ENCODE measurements at regions not wholly inside any gene's neighbourhood (a gene's known extent, or its start where the extent isn't known, plus 50 kb on each side); places are given as distances from the start of the nearest gene placed in this dataset.

DNA sequence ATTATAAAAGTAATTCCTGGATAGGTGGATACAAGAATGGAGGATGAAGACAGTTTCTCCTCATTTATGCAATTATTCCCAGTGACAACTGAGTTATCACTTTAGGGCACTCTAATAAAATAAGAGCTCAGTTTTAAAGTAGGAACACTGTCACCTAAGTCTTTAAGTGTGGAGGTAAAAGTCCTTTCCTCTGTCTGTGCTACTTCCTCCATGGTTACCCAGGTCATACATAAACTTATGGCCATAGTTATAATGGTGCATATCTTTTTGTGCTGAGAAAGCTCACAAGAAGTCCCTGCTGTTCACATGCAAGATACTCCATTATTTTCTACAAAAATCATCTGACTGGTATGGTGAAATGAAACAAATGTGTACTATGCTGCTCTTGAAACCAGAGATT lies 1093.6 kb downstream of the IGSF11 start:
- no peak overlapping the region for H3K4me3 ChIP-seq (ENCODE audit: low read depth, low read length)
- no peaks in the 10 kb centered on the region for H3K79me2 ChIP-seq
- no peaks in the 10 kb centered on the region for H3K27me3 ChIP-seq (ENCODE audit: control insufficient read depth, insufficient read depth, low read length)
- no peaks in the 10 kb centered on the region for H3K9me3 ChIP-seq (ENCODE audit: control insufficient read depth, low read length)
- H3K9ac ChIP-seq: no peak overlapping the region
- TF ChIP-seq, protein P1, sequence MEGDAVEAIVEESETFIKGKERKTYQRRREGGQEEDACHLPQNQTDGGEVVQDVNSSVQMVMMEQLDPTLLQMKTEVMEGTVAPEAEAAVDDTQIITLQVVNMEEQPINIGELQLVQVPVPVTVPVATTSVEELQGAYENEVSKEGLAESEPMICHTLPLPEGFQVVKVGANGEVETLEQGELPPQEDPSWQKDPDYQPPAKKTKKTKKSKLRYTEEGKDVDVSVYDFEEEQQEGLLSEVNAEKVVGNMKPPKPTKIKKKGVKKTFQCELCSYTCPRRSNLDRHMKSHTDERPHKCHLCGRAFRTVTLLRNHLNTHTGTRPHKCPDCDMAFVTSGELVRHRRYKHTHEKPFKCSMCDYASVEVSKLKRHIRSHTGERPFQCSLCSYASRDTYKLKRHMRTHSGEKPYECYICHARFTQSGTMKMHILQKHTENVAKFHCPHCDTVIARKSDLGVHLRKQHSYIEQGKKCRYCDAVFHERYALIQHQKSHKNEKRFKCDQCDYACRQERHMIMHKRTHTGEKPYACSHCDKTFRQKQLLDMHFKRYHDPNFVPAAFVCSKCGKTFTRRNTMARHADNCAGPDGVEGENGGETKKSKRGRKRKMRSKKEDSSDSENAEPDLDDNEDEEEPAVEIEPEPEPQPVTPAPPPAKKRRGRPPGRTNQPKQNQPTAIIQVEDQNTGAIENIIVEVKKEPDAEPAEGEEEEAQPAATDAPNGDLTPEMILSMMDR (IDR thresholded peaks at IDR 0.05): no peak
- no peak overlapping the region for H3K4me2 ChIP-seq (ENCODE audit: low read length)
- no peak overlapping the region for H2AFZ ChIP-seq
- no peaks in the 10 kb centered on the region for H3K36me3 ChIP-seq (ENCODE audit: control insufficient read depth, insufficient read depth, low read length)
- H3K27ac ChIP-seq: no peak overlapping the region
- no peaks in the 10 kb centered on the region for H3K4me1 ChIP-seq

DNA sequence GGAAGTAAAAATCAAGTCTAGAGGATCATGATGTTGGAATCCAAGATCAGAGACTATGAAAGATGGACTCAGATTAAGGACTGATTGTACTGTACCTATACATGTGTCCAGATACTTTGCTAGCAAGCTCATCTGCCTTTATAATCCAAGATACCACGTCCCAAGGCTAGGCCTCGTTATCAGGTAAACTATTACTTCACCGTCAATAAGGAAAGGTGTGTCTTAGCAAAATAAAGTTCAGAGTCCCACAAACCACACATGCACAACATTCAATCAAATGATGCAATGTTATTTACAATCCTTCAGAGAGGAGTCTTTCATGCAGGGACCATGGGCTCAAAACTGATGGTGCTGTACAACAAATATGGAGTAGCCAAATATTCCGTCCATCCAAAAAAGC lies 1092.9 kb downstream of the IGSF11 start:
- Histone ChIP-seq H3K9ac (no peak overlapping the region), H3K36me3 (ENCODE audit: control insufficient read depth, insufficient read depth, low read length) (no peaks in the 10 kb centered on the region), H2AFZ (no peak overlapping the region), H3K27ac (no peak overlapping the region), H3K4me2 (ENCODE audit: low read length) (no peak overlapping the region), H3K4me3 (ENCODE audit: low read depth, low read length) (no peak overlapping the region), H3K4me1 (no peaks in the 10 kb centered on the region), H3K27me3 (ENCODE audit: control insufficient read depth, insufficient read depth, low read length) (no peaks in the 10 kb centered on the region), H3K9me3 (ENCODE audit: control insufficient read depth, low read length) (no peaks in the 10 kb centered on the region), H3K79me2 (no peaks in the 10 kb centered on the region)
- TF ChIP-seq, protein P1 (IDR thresholded peaks at IDR 0.05): no peak

DNA sequence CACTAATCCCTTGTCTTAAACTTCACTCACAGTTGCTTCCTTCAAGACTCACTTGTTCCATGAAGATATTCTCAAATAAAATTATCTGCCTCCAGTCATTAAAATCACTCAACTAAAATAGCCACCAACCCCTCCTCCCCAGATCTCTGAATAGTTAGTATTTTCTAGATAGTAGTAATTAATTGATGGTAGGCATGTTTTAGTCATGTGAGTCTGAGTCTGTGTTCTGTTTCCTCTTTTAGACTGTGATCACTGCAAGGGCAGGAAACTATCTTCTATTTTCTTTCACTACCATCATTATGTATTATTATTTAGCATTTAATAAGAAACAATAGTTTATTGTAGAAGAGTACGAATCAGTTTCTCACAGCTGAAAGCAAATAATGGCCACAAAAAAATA lies 1080.5 kb downstream of the IGSF11 start:
- Histone ChIP-seq H3K79me2 (no peaks in the 10 kb centered on the region), H3K4me1 (no peaks in the 10 kb centered on the region), H3K27me3 (ENCODE audit: control insufficient read depth, insufficient read depth, low read length) (no peaks in the 10 kb centered on the region), H3K9me3 (ENCODE audit: control insufficient read depth, low read length) (no peaks in the 10 kb centered on the region), H3K4me3 (ENCODE audit: low read depth, low read length) (no peak overlapping the region), H3K27ac (no peak overlapping the region), H3K9ac (no peak overlapping the region), H3K36me3 (ENCODE audit: control insufficient read depth, insufficient read depth, low read length) (no peaks in the 10 kb centered on the region), H3K4me2 (ENCODE audit: low read length) (no peak overlapping the region), H2AFZ (no peak overlapping the region)
- TF ChIP-seq, protein P1 (IDR thresholded peaks at IDR 0.05): no peak

DNA sequence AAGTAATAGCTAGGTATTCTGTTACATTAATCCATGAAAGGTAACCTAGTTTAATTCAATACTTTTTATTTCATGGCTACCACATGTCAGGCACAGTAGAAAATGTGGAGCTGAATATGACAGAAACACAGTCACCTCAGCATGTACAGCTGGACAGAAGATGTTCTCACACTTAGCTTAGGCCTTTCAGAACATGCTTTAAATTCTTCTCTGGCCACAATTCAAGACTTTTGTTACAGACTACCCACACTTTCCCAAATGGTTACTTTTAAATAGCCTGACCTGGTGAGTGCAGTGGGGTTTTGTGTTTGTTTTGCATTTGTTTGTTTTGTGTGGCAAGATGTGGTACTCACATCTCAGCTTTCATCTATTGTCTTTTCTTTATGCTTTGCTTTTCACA lies 1079.5 kb downstream of the IGSF11 start:
- no peak overlapping the region for H3K27ac ChIP-seq
- no peaks in the 10 kb centered on the region for H3K4me1 ChIP-seq
- H3K79me2 ChIP-seq: no peaks in the 10 kb centered on the region
- no peaks in the 10 kb centered on the region for H3K27me3 ChIP-seq (ENCODE audit: control insufficient read depth, insufficient read depth, low read length)
- no peak overlapping the region for H2AFZ ChIP-seq
- H3K4me3 ChIP-seq (ENCODE audit: low read depth, low read length): no peak overlapping the region
- no peaks in the 10 kb centered on the region for H3K36me3 ChIP-seq (ENCODE audit: control insufficient read depth, insufficient read depth, low read length)
- H3K4me2 ChIP-seq (ENCODE audit: low read length): no peak overlapping the region
- no peak overlapping the region for H3K9ac ChIP-seq
- H3K9me3 ChIP-seq (ENCODE audit: control insufficient read depth, low read length): no peaks in the 10 kb centered on the region
- TF ChIP-seq, protein P1 (IDR thresholded peaks at IDR 0.05): no peak

DNA sequence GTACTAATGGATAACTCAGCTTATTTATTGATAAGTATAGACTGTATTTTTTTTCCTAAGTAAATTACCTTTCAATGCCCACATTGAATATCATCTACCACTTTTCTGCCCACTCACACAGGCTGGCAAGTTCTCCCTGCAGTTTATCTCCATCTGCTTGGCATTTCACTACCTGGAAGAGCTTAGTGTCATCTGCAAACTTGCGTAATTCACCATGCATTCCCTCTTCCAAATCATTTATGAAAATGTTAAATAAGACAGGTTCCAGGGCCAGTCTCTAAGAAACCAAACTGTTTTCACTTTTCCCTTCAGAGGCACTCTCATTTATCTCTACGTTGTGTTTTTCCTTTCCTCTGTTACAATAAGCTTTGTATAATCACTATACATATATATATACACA lies 1076.6 kb downstream of the IGSF11 start:
- Histone ChIP-seq H3K9me3 (ENCODE audit: control insufficient read depth, low read length) (no peaks in the 10 kb centered on the region), H3K4me2 (ENCODE audit: low read length) (no peak overlapping the region), H2AFZ (no peak overlapping the region), H3K4me1 (no peaks in the 10 kb centered on the region), H3K27me3 (ENCODE audit: control insufficient read depth, insufficient read depth, low read length) (no peaks in the 10 kb centered on the region), H3K4me3 (ENCODE audit: low read depth, low read length) (no peak overlapping the region), H3K79me2 (no peaks in the 10 kb centered on the region), H3K9ac (no peak overlapping the region), H3K36me3 (ENCODE audit: control insufficient read depth, insufficient read depth, low read length) (no peaks in the 10 kb centered on the region), H3K27ac (no peak overlapping the region)
- TF ChIP-seq, protein P1 (IDR thresholded peaks at IDR 0.05): no peak

Data from parathyroid adenoma (tissue), 2 donors.